ENCODE measurements at regions not wholly inside any gene's neighbourhood (a gene's known extent, or its start where the extent isn't known, plus 50 kb on each side); places are given as distances from the start of the nearest gene placed in this dataset.

DNA sequence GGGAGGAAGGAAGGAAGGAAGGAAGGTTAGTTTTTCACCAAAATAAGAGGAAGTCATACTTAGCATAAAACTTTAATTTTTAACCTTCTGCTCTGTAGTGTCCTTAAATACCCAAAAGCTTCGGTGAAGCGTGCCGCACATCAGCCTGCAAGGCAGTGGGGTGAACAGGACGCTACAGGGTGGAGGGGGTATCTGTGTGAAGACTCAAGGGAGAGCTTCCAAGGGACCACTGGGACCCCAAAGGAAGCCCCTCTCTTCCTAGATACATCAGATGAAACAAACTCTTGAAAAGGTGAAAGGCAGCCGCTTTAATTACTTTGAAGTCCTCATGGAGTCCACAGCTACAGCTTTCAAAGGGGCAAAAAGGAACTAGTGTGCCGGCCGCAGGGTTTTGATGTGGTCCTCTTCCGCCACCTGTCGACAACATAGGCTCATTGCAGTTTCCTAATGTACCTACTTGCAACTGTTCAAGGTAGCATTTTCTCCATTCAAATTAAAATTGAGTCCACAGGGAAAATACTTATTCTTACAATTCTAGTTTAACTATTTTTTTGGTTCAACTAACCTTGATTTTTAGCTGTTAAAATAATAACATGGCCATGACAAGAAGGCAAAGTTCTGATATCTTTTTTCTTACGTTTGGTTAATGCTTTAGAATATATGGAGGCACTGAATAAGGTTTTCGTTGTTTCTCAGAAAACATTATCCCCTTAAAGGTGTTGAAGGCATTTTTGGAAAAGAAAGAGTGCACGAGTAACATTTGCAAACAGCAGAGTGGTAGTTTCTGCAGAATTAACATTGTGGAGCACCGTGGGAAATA lies 135.0 kb upstream of the RIPOR2 start:
- DNase-seq: no peak

DNA sequence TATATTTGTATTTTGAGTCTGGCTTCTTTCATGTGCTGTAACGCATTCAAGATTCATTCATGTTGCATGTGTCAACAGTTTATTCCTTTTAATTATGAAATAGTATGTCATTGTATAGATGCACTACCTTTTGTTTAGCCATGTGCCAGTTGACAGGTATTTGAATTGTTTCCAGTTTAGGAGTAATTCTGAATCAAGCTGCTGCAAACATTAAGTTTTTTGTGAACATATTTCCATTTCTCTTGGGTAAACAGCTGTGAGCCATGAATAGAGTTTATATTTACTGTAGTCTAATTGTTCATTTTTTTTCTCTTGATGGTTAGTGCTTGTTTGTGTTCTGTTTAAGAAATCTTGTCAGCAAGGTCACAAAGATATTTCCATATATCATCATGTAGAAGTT lies 142.4 kb upstream of the RIPOR2 start:
- DNase-seq: no peak

DNA sequence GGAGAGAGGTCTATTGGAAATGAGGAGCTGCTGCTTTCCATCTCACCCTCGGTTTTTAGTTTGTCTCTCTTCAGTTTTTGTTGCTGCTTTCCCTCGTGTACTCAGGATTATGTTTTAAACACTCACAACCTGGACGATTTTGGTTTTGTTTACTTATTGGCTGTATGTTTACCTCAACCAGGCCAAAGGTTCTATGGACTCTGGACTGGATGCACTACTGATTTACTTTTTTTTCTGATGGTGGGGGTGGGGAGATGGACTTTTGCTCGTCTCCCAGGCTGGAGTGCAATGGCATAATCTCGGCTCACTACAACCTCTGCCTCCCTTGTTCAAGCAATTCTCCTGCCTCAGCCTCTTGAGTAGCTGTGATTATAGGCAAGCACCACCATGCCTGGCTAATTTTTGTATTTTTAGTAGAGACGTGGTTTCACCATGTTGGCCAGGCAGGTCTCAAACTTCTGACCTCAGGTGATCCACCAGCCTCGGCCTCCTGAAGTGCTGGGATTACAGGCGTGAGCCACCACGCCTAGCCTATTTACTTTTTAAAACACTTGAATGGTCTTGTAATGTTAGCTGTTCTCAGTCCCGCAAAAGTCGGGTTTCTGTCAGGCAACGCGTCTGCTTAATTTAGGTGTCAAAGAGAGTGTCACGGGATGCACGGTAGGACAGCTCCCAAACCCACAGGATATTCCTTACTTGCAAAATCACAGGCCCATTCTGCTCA lies 148.2 kb upstream of the RIPOR2 start:
- DNase-seq: no peak

DNA sequence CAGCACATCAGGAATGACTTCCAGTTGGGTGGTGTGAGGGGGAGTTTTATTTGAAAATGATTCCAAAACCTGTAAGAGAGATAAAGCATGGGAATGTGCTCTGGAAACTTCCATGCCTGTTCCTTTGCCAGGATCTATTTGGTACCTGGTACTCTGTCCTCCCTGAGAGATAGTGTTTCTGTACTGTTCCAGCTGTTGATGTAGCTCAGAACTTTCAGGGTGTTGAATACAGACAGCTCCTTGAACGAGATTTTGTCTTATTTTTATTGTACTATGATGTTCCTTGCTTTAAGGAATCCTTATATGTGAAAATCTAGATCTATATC lies 148.7 kb upstream of the RIPOR2 start:
- no peak for DNase-seq

DNA sequence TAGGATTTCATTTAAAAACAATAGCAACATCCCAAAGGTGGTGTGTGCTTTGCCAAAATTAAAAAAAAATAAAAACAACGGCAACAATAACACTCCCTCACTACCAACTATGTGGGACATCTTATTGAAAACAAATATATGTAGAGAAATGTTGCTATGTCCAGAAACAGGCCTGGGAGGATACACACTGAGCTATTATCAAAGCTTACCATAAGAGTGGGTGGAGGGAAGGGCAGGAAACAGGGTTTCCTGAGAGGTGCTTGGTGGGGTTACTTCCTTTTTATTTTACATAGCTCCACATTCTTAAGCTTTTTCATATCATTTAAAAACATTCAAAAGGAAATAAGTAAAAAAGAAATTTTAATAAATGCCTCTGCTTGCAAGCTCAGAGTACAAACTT lies 150.0 kb upstream of the RIPOR2 start:
- no peak for DNase-seq

DNA sequence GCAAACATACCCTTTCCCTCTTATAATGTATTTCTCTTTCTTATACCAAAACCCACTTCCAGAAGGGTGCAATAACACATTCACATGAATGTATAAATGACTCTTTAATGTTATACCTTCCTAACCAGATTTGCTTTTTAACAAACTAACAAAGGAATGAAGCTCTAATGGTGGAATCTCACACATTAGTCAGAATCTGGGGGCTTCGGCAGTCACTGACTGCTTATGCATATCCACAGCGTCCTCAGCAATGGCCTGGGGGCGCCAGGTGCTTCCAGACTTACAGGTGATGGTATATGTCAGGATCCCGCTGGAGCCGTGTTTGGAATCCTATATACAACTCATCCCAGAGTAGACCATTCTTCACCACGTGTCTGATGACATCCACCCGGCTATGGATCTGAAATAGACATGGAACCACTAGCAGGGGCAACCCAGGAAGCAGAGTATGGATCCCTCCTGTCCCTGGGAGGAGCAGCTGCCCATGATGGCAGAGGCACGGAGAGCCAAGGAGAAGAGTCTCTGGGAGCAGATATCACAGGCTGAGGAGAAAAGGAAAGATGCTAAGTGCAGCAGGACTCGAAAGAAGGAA lies 150.8 kb upstream of the RIPOR2 start:
- DNase-seq: no peak

DNA sequence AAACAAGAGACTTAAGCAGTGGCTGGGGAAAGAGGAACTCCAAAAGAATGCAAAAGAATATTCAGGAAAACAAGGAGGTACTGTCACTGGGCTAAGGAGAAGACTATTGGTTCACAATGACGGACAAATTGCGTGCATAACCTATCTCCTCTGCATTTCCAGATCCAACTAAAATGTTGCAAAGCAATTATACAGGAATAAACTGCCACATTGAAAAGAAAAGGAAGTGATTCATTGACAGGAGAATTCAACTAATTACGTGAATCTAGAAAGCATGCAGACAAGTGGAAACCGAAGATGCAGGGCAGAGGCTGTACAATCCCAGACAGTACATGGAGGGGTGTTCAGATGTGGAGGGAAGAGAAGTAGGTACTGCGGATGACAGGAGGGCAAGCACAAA lies 152.8 kb upstream of the RIPOR2 start:
- DNase-seq: no peak

DNA sequence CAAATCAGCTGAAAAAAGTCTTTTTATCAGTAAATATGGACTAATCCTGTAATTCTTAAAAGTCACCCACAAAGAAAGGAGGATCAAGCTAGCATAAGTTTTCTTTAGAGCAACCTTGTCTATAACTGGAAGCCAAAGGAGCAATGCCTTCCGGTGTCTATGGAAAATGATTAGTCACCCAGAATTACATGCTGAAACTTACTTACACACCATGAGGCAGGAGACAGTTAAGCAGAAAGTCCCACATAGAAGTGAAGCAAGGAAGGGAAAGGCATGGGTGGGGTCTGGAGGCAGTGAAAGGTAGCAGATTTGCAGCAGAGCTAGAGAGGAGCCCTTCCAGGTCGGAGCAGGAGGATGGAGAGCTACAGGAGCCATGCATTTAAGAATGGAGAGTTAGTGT lies 153.7 kb upstream of the RIPOR2 start:
- no peak for DNase-seq

DNA sequence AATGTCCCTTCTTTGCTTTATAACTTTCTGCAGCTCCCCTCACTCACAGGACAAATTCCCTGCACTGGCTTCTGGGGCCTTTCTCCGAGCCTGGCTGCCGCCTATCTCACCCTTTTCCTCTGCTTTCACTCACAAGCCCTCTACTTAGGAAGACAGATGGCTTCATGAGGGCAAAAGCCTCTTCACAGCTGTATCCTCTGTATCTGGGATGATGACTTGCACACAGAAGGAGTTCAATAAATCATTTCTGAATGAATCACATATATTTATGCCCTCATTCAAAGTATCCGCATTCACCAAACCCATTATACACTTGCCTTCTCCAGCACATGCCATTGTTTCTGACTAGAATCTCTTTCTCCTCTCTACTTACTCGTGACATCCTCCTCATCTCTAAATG lies 159.0 kb upstream of the RIPOR2 start:
- DNase-seq: no peak

DNA sequence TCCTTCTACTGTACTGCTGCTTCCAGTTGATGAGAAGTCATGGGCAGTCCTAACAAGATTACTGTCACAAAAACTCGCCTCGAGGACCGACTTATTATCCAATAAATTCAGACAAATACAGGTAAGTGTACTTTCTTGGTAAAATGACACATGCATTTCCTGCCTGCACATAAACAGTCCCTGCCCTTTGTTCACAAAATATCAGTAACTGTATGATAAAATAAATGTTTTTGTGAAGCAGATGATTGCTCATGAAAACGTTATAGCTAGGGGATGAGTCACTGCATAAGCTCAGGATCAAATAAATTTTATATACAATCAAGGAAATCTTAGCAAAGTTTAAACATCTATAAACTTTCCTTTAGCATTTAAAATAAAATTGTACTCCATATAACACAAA lies 164.5 kb upstream of the RIPOR2 start:
- no peak for DNase-seq

DNA sequence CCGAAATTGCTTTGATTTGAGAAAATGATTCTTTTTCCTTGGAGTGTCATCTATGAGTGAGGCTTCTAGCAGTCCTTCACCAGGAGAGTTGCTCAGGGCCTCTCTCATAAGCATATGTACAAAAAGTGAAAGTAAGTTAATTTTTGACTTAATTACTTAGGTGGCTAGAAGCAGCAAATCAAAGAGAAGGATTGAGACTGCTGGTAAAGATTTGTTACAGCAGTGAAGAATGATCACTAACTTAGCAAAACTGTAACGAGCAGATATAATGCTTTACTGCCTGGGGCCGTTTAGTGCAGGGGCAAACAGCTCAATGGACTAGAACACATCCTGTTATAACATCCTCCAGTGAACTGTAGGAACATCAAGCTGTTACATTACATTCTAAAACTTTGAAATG lies 167.8 kb upstream of the RIPOR2 start:
- no peak for DNase-seq

DNA sequence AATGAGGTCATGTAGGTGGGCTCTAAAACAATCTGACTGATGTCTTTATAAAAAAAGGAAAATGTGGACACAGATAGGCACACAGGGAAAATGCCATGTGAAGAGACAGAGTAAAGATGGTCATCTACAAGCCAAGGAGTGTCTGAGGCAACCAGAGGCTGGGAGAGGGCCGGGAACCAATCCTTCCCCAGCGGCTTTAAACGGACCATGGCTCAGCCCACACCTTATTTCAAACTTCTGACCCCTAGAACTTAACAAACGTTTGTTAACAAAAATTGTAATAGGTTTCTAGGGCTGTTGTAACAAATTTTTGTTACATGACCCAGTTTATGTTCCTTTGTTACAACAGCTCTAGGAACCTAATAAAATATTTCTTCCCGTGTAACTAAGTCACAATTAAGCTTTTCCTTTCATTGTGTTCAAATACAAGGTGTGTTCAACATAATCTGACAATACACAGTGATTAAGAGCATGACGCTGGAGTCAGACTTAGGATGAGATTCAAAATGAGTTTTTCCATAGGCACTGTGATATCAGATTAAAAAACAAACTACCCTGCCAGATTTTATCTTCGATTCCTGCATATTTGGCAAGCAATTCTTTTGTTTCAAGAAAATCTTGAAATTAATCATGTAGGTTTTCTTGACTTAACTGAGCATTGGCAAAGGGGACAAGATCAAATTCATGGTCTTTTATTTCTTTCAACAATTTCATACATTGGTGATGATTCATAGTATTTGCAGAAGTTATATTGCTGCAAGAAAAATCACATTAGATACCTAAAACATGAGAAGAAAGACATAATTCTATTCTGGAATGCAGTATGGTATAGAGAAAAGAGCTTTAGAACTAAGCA lies 169.5 kb upstream of the RIPOR2 start:
- no peak for DNase-seq

DNA sequence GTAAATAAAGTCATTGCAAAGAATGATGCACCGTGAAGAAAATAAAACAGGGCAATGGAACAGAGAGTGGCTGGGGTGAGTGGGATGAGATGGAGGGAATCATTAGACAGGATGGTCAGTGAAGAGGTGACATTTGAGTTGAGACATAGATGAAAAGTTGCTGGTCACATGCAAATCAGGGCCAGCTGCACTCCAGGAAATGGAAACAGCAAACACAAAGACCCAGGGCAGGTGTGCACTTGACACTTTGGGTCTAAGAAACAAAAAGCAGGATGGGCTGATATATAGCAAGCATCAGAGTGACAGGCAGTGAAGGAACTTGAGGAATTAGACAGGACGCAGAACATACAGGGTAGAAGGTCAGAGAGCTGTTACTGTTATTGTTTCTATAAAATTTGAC lies 171.5 kb upstream of the RIPOR2 start:
- DNase-seq: no peak

DNA sequence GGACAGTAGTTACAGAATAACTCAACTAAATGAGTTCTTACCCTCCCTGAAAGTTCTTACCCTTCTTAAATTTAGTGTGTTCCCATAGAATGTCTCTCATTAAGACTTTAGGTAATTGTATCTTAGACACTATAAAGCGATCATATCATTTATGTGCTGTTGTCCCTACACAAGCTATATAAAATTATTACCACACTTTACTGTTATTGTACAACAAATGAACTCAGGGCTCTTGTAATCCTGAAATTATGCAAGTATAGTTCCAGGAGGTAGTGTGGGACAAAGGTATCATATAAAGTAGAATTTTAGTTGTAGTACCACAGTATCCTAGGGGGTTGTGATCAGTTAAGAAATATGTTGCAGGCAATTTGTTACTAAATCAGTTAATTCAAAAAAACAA lies 167.4 kb upstream of the CARMIL1 start:
- DNase-seq: no peak

DNA sequence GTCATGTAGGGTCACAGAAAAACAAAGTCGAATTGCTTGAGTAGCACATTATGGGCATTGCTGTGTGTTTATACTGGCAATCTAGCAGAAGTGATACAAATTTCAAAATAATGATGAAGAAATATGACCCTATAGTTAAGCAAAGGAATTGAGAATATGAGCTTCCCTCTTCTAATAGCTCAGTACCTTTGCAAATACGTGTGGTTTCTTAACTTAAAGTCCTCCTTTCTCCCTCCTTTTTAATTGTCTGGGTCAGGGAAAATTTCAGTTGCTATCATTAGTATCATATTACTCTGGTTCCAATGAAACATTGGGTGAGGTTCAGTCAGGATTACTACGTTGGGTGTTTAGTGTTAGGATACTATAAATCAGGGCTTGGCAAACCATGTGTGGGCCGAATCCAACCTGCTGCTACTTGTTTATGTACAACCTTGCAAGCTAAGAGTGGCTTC lies 166.8 kb upstream of the CARMIL1 start:
- no peak for DNase-seq

DNA sequence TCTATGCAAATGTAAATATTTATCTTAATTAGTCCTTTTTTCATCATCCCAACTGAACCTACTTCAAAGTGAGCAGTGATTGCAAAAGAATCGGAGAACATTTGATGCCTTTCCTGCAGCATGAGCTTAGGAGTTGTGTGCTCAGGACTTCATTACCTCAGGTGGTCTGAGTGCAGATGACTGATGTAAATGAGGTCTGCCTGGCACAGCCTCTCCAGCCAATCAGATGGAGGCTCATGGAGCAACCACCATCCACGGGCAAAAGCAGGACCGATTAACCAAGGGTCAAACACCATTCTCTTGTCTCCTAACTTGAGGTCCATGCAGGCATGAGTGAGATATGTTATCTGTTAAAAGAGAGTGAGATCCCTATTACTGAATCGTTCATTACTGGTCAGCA lies 165.7 kb upstream of the CARMIL1 start:
- no peak for DNase-seq

DNA sequence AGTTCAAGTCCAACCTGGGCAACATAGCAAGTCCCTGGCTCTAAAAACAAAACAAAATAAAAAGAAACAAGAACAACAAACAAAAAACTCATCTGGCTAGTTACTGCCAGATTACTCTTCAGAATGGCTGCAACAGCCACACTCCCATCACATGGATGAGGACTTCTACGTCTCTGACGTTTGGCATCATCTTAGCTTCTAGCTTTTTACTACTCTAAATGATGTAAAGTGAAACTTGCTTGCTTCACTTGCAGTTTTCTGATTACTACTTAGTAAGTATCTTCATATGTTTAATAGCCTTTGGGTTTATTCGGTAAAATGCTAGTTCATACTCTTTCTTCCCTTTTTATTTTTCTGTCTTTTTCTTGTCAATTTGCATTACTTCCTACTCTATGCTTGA lies 161.1 kb upstream of the CARMIL1 start:
- no peak for DNase-seq

DNA sequence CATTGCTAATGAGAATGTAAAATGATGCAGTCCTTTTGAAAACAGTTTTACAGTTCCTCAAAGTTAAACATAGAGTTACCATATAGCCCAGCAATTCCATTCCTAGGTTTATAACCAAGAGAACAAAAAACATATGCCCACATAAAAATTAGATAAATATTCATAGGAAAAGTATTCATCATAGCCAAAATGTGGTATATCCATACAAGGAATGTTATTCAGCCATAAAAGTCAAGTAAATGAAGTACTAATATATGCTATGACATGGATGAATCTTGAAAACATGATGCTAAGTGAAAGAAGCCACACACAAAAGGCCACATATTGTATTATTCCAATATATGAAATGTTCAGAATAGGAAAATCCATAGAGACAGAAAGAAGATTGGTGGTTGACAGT lies 158.0 kb upstream of the CARMIL1 start:
- DNase-seq: no peak

DNA sequence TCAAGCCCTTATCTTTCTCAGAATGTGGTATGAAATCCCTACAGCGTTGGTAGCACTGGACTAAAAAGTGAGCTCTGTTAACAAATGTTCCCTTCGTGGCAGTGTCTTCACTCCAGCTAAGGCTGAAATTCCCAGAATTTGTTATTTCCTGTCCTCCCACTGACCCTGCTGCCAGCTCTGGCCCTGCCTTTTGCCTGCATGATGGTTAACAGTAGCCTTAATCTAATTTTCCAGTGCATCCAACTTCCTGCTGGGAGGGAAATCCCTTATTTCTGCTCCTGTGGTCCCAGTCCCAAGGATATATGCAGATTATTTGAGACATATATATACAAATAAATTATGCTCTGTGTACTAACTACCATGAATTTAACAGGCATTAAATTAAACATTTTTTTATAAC lies 157.2 kb upstream of the CARMIL1 start:
- DNase-seq: no peak

DNA sequence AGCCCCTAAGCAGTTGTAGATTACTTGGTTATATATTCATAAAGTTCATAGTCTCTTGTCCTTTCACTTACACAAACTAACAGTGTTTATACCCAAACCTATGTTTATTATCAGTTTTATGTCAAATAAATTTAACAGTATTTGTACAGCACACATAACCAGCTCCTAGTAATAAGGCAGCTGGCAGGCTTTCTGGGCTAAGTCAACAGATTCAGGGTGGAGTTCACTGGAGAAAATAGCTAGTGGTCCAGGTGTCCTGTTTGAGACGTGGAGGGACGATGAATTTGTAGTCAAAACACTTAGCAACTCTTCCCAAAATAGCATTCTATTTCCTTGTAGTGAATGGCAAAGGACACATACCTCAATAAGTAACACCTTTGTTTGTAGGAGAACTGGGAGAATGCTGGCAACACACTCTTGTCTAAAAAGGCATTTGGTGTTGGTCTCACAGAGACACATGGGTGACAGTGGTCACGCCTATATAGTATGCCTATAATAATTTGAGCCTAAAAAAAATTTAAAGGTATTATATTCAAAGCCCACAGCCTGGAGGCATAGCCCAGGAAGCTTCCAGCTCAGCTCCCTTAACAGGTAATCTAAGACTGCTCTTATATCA lies 156.4 kb upstream of the CARMIL1 start:
- no peak for DNase-seq

DNA sequence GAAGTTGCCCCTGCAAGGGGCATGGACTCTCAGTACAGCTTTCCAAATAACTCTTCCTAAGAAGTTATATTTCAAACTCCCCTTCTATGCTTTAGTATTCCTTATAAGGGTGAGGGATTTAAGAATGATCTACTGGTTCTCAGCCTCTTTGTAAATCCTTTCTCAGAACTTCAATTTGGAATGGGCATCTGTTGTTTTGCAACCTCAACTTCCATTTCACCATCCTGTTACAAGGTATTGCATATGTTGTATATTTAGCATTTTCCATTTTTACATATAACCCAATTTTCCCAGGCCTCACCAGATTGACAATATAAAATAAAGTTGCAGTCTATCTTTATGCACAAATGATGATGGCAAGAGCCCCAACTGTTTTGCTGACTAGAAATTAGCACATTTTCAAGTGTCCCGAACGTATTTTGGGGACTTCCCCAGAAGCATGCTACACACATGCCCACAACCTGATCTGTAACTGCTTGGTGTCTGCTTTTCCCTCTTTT lies 154.9 kb upstream of the CARMIL1 start:
- DNase-seq: no peak

DNA sequence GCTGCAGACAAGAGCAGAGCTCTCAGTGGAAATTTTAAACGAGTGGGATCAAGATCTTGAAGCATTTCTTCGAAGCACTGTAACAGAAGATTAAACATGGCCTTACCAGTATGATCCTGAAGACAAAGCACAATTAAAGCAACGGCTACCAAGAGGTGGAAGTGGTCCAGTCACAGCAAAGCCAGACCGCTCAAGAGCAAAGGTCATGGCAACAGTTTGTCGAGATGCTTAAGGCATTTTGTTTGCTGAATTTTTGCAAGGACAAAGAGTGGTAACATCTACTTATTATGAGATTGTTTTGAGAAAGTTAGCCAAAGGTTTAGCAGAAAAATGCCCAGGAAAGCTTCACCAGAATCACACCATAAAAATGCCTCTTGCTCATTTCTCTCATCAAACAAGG lies 153.4 kb upstream of the CARMIL1 start:
- DNase-seq: no peak

Measured in cerebellar nuclear complex (tissue), 1 donor.